ENCODE measurements at regions not wholly inside any gene's neighbourhood (a gene's known extent, or its start where the extent isn't known, plus 50 kb on each side); places are given as distances from the start of the nearest gene placed in this dataset.

GRCh38 chr16:86783636-86784626, 205.6 kb downstream of the FOXL1 start:
- TF ChIP-seq CTCF (IDR thresholded peaks at IDR 0.05) = no peak
- no peak for TF ChIP-seq ZFX (IDR thresholded peaks at IDR 0.05; ENCODE audit: borderline replicate concordance)

Measured in 22Rv1 (cell line).